MM.1S (cell line): ENCODE measurements at regions not wholly inside any gene's neighbourhood (a gene's known extent, or its start where the extent isn't known, plus 50 kb on each side); places are given as distances from the start of the nearest gene placed in this dataset.

ENCODE experiments used
- DNase-seq: peaks from one replicate; pipeline ENCODE4 v3.0.0-alpha.2; 2015
- H2AFZ ChIP-seq: fragments of 300-600 bp; sonication (generic); 2 replicates; pipeline ENCODE4 v1.6.0; 2016; ENCODE audit warnings: antibody characterized with exemption, low read length
- H3F3A ChIP-seq: fragments of 300-600 bp; sonication (generic); 2 replicates; pipeline ENCODE4 v1.6.1; 2016; ENCODE audit warnings: mild to moderate bottlenecking, antibody characterized with exemption, low read length, moderate library complexity, mixed read lengths; ENCODE audit not compliant: insufficient read depth
- H3K27ac ChIP-seq: fragments of 300-600 bp; sonication (generic); 2 replicates; pipeline ENCODE4 v1.5.1; 2016; ENCODE audit warnings: mild to moderate bottlenecking, low read length
- H3K27me3 ChIP-seq: fragments of 300-600 bp; sonication (generic); replicated peaks from 2 replicates; pipeline ENCODE4 v1.6.0; 2016; ENCODE audit warnings: low read length; ENCODE audit not compliant: insufficient read depth
- H3K36me3 ChIP-seq: fragments of 300-600 bp; sonication (generic); replicated peaks from 2 replicates; pipeline ENCODE4 v1.6.1; 2016; ENCODE audit warnings: mild to moderate bottlenecking, low read length, mixed read lengths; ENCODE audit not compliant: insufficient read depth
- H3K4me1 ChIP-seq: fragments of 300-600 bp; sonication (generic); 2 replicates; pipeline ENCODE4 v1.6.1; 2016; ENCODE audit warnings: low read length, mixed read lengths
- H3K4me2 ChIP-seq: fragments of 300-600 bp; sonication (generic); 2 replicates; pipeline ENCODE4 v1.6.0; 2016; ENCODE audit warnings: low read depth, low read length
- H3K4me3 ChIP-seq: fragments of 300-600 bp; sonication (generic); 2 replicates; pipeline ENCODE4 v1.5.1; 2016; ENCODE audit warnings: low read length, mixed read lengths
- H3K79me2 ChIP-seq: fragments of 300-600 bp; sonication (generic); 2 replicates; pipeline ENCODE4 v1.6.1; 2016; ENCODE audit warnings: mixed run types, low read length, mixed read lengths
- H3K9ac ChIP-seq: fragments of 300-600 bp; sonication (generic); 2 replicates; pipeline ENCODE4 v1.6.1; 2016; ENCODE audit warnings: low read length, mixed read lengths
- H3K9me2 ChIP-seq: fragments of 300-600 bp; sonication (generic); replicated peaks from 2 replicates; pipeline ENCODE4 v1.6.1; 2016; ENCODE audit warnings: mild to moderate bottlenecking, low read length, mixed read lengths; ENCODE audit not compliant: insufficient read depth
- H3K9me3 ChIP-seq: fragments of 300-600 bp; sonication (generic); replicated peaks from 2 replicates; pipeline ENCODE4 v1.6.1; 2016; ENCODE audit warnings: mild to moderate bottlenecking, low read length, mixed read lengths; ENCODE audit not compliant: insufficient read depth
- H4K20me1 ChIP-seq: fragments of 300-600 bp; sonication (generic); 2 replicates; pipeline ENCODE4 v1.6.1; 2016; ENCODE audit warnings: mild to moderate bottlenecking, low read length, moderate library complexity, mixed read lengths; ENCODE audit not compliant: insufficient read depth
- CTCF ChIP-seq: fragments of 300-600 bp; sonication (generic); IDR thresholded peaks from 2 replicates; pipeline ENCODE4 v1.5.1; 2016; ENCODE audit warnings: antibody characterized with exemption, low read length, mixed read lengths
- EZH2 ChIP-seq: fragments of 300-600 bp; sonication (generic); optimal IDR thresholded peaks from 2 replicates; pipeline ENCODE3; 2017; ENCODE audit warnings: low read depth, mild to moderate bottlenecking, antibody characterized with exemption, low read length, mixed read lengths
- EZH2phosphoT487 ChIP-seq: fragments of 300-600 bp; sonication (generic); IDR thresholded peaks from 2 replicates; pipeline ENCODE4 v1.6.1; 2018; ENCODE audit warnings: antibody characterized with exemption, low read length

- DNase-seq: no peak
- no peak overlapping the region for H3K4me3 ChIP-seq
- H3K27ac ChIP-seq: no peak overlapping the region
- H3K4me1 ChIP-seq: peaks cover 12% of the 10 kb centered on the region
- TF ChIP-seq EZH2phosphoT487: no peak
- no peaks in the 10 kb centered on the region for H3K27me3 ChIP-seq
- no peak overlapping the region for H3K9ac ChIP-seq
- H3K4me2 ChIP-seq: no peak overlapping the region
- no peak overlapping the region for H2AFZ ChIP-seq
- H3F3A ChIP-seq: no peaks in the 10 kb centered on the region
- H3K79me2 ChIP-seq: no peaks in the 10 kb centered on the region
- no peaks in the 10 kb centered on the region for H3K9me3 ChIP-seq
- no peaks in the 10 kb centered on the region for H4K20me1 ChIP-seq
- H3K9me2 ChIP-seq: no peaks in the 10 kb centered on the region
- H3K36me3 ChIP-seq: no peaks in the 10 kb centered on the region
Measured at GRCh38 chr2:234802071-234802844, 149.6 kb upstream of the SH3BP4 start.

GRCh38 chr2:234797566-234798250 is 154.1 kb upstream of the SH3BP4 start:
- Histone ChIP-seq H3K79me2 (no peaks in the 10 kb centered on the region), H3K9ac (no peak overlapping the region), H3K27me3 (no peaks in the 10 kb centered on the region), H3K9me3 (no peaks in the 10 kb centered on the region), H3K9me2 (no peaks in the 10 kb centered on the region), H4K20me1 (no peaks in the 10 kb centered on the region), H3K27ac (peak overlapping the region; percentile 19; the same call in 1 of the 2 replicates), H3K36me3 (no peaks in the 10 kb centered on the region), H3K4me1 (peaks cover 15% of the 10 kb centered on the region), H2AFZ (peak overlapping the region; percentile 50), H3F3A (no peaks in the 10 kb centered on the region), H3K4me2 (peak overlapping the region; percentile 43; the same call in 1 of the 2 replicates), H3K4me3 (no peak overlapping the region)
- DNase-seq: peak; percentile 84
- no peak for TF ChIP-seq CTCF
- no peak for TF ChIP-seq EZH2
- no peak for TF ChIP-seq EZH2phosphoT487

- no peaks in the 10 kb centered on the region for H3K27me3 ChIP-seq
- no peak overlapping the region for H3K4me2 ChIP-seq
- peaks cover 15% of the 10 kb centered on the region for H3K4me1 ChIP-seq
- no peak overlapping the region for H3K9ac ChIP-seq
- no peak overlapping the region for H3K4me3 ChIP-seq
- TF ChIP-seq EZH2phosphoT487 (no peak), CTCF (no peak), EZH2 (no peak)
- H3K27ac ChIP-seq: no peak overlapping the region
- no peak overlapping the region for H2AFZ ChIP-seq
- H3F3A ChIP-seq: no peaks in the 10 kb centered on the region
- no peaks in the 10 kb centered on the region for H3K9me3 ChIP-seq
- DNase-seq: no peak
- H3K9me2 ChIP-seq: no peaks in the 10 kb centered on the region
- no peaks in the 10 kb centered on the region for H3K36me3 ChIP-seq
- no peaks in the 10 kb centered on the region for H3K79me2 ChIP-seq
- H4K20me1 ChIP-seq: no peaks in the 10 kb centered on the region
Measured at GRCh38 chr2:234796045-234796591, 155.7 kb upstream of the SH3BP4 start.
